H1 (cell line): ENCODE measurements at regions not wholly inside any gene's neighbourhood (a gene's known extent, or its start where the extent isn't known, plus 50 kb on each side); places are given as distances from the start of the nearest gene placed in this dataset.

Experiments
- EP300 ChIP-seq, 2 experiments: IDR thresholded peaks; 1 replicate in 1 of 2; 2 replicates in 1 of 2; pipeline ENCODE4 v1.6.1; 2011 to 2012; ENCODE audit warnings: low read depth in 2 of 2, low read length in 2 of 2, mild to moderate bottlenecking in 2 of 2, borderline replicate concordance in 1 of 2, inconsistent platforms in 1 of 2, moderate library complexity in 1 of 2

- no peak for TF ChIP-seq EP300 (IDR thresholded peaks at IDR 0.05; ENCODE audit: borderline replicate concordance in 1 of 2, low read depth in 2 of 2, low read length in 2 of 2)
- TF ChIP-seq, all 59 proteins: peak for 0
Measured at GRCh38 chr10:91021901-91022300, 101.0 kb upstream of the ANKRD1 start (continued).
